Thyroid gland (tissue), 4 donors: ENCODE measurements at regions not wholly inside any gene's neighbourhood (a gene's known extent, or its start where the extent isn't known, plus 50 kb on each side); places are given as distances from the start of the nearest gene placed in this dataset.

Experiments
- DNase-seq, 2 donors: peaks; one replicate each; pipeline ENCODE4 v3.0.0-alpha.2; 2019
- H3K27ac ChIP-seq, 3 donors: fragments of 200-600 bp; sonication (generic); 1 replicate in 2 of 3; 2 replicates in 1 of 3; pipeline ENCODE4 v1.5.1; 2016 to 2019; ENCODE audit warnings: mild to moderate bottlenecking in 1 of 3, moderate library complexity in 1 of 3
- H3K27me3 ChIP-seq: fragments of 200-600 bp; sonication (generic); one replicate; pipeline ENCODE4 v1.5.1; 2019
- H3K36me3 ChIP-seq, 2 donors: fragments of 200-600 bp; sonication (generic); one replicate each; pipeline ENCODE4 v1.5.1; 2016 to 2019
- H3K4me1 ChIP-seq, 2 donors: fragments of 200-600 bp; sonication (generic); one replicate each; pipeline ENCODE4 v1.5.1; 2017 to 2019
- H3K4me3 ChIP-seq, 3 donors: fragments of 200-600 bp; sonication (generic); replicated peaks in 1 of 3; 1 replicate in 2 of 3; 2 replicates in 1 of 3; pipeline ENCODE4 v1.5.1; 2016; ENCODE audit warnings: mild to moderate bottlenecking in 1 of 3
- H3K9me3 ChIP-seq: fragments of 200-600 bp; sonication (generic); one replicate; pipeline ENCODE4 v1.5.1; 2017
- CTCF ChIP-seq, 6 experiments: fragments of 200-600 bp in 3 of 6; fragments of 450-650 bp in 3 of 6; sonication (generic) in 3 of 6; IDR thresholded peaks; one replicate each; pipeline ENCODE4 v1.5.1; 2016 to 2019; ENCODE audit warnings: antibody characterized with exemption in 6 of 6, mild to moderate bottlenecking in 2 of 6, inconsistent platforms in 1 of 6, moderate library complexity in 1 of 6
- POLR2A ChIP-seq, 2 donors: fragments of 450-650 bp; IDR thresholded peaks; one replicate each; pipeline ENCODE4 v1.6.1; 2017; ENCODE audit warnings: antibody characterized with exemption in 2 of 2, mild to moderate bottlenecking in 2 of 2, moderate library complexity in 1 of 2
- WGBS, 2 donors: methylation state at CpG; one replicate each; pipeline ENCODE4 v1.1.5; 2017; 5-methylcytosine and 5-hydroxymethylcytosine counted together
- intact Hi-C: fragments of 100-400 bp; cut with DNase I; formaldehyde crosslinking; loops from one replicate; pipeline ENCODE4 v1.15.1; 2023

- Histone ChIP-seq H3K4me3 (no peak overlapping the region), H3K4me1 (no peaks in the 10 kb centered on the region), H3K36me3 (no peaks in the 10 kb centered on the region), H3K9me3 (no peaks in the 10 kb centered on the region), H3K27ac (no peak overlapping the region), H3K27me3 (no peaks in the 10 kb centered on the region)
- intact Hi-C loops: no loop called here
- 18 to 20% methylated on average over 4 of the region's 4 CpGs for WGBS, 2 donors
- DNase-seq: peak; percentile 62 to 71
- peak; percentile 30 to 78 (median 65) for TF ChIP-seq CTCF (IDR thresholded peaks at IDR 0.05)
- no peak for TF ChIP-seq POLR2A (IDR thresholded peaks at IDR 0.05)
Measured at GRCh38 chr15:38690719-38691332, 126.2 kb upstream of the RASGRP1 start.

DNA sequence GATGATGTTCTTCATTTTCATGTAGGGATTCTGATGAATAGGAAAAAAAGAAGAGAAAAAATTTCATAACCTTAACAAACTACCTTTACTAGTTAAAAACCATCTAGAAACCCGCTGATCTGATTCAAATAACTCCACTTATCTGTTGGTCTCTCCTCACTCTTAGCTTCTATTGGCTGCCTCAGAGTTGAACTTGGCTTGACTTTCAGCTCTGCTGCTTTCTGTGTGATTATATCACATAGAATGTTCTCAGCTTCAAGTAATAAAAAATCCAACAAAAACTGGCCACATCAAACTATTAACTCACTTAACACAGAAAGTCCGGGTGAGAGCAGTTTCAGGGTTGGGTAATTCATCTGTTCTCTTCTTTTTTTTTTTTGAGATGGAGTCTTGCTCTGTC, 126.8 kb upstream of the RASGRP1 start:
- TF ChIP-seq CTCF (IDR thresholded peaks at IDR 0.05): no peak
- TF ChIP-seq POLR2A (IDR thresholded peaks at IDR 0.05): no peak
- no peak overlapping the region for H3K4me3 ChIP-seq
- no peaks in the 10 kb centered on the region for H3K9me3 ChIP-seq
- intact Hi-C loops: no loop called here
- no peaks in the 10 kb centered on the region for H3K36me3 ChIP-seq
- DNase-seq: no peak
- no peaks in the 10 kb centered on the region for H3K27me3 ChIP-seq
- no peaks in the 10 kb centered on the region for H3K4me1 ChIP-seq
- no peak overlapping the region for H3K27ac ChIP-seq
- WGBS, 2 donors: 50 to 57% methylated on average over 2 of the region's 2 CpGs

DNA sequence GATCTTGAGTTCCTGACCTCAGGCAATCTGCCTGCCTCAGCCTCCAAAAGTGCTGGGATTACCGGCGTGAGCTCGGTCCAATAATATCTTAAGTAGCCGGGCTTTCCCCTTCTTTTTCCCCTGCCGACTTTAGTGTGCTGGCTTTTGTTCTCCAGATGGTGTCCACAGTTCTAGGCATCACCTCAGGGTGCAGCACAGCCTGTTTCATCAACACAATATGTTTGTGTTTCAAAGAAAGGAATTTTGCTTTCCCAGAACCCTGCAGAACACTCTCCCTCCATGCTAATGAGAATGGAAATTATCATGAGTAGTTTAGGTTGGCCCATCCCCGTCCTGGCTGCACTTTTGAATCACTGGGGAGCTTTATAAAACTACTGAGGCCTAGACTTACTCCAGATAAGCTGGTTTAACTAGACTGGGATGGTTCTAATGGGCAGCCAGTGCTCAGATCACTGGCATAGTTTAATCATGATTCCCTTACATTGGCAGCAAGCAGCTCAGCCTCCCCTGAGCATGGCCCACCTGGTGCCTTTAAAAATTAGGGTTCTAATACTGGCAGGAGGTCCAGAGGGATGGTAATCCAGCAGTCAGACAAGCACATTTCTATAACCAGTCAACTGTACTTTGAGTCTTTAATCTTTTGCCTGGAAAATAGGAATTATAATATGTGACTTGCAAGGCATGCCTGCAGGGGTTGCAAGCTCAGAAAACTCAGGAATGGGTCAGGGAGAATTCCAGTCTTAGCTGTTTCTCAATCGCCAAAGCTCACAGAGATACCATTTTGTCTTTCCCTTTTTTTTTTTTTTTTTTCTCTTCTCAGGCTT, 127.6 kb upstream of the RASGRP1 start:
- no peaks in the 10 kb centered on the region for H3K4me1 ChIP-seq
- TF ChIP-seq CTCF (IDR thresholded peaks at IDR 0.05) (no peak), POLR2A (IDR thresholded peaks at IDR 0.05) (no peak)
- no peaks in the 10 kb centered on the region for H3K27me3 ChIP-seq
- no peaks in the 10 kb centered on the region for H3K36me3 ChIP-seq
- 73 to 87% methylated on average over 7 of the region's 7 CpGs for WGBS, 2 donors
- H3K4me3 ChIP-seq: no peak overlapping the region
- H3K9me3 ChIP-seq: no peaks in the 10 kb centered on the region
- intact Hi-C loops: no loop called here
- H3K27ac ChIP-seq: no peak overlapping the region
- DNase-seq: no peak

- 99 to 100% methylated on average over 3 of the region's 3 CpGs for WGBS, 2 donors
- Histone ChIP-seq H3K27ac (no peak overlapping the region), H3K4me3 (no peak overlapping the region), H3K4me1 (no peaks in the 10 kb centered on the region), H3K27me3 (no peaks in the 10 kb centered on the region), H3K9me3 (no peaks in the 10 kb centered on the region), H3K36me3 (no peaks in the 10 kb centered on the region)
- DNase-seq: no peak
- TF ChIP-seq CTCF (IDR thresholded peaks at IDR 0.05) (no peak), POLR2A (IDR thresholded peaks at IDR 0.05) (no peak)
- intact Hi-C loops: no loop called here
Measured at GRCh38 chr15:38692789-38693062, 128.1 kb upstream of the RASGRP1 start.
